Psoas muscle (tissue), 7 donors: ENCODE measurements at regions not wholly inside any gene's neighbourhood (a gene's known extent, or its start where the extent isn't known, plus 50 kb on each side); places are given as distances from the start of the nearest gene placed in this dataset.

Source experiments
- ATAC-seq, 4 donors: fragments of 200-7000 bp; cut with Tn5 transposase; one replicate each; pipeline ENCODE4 v1.9.1; 2020; ENCODE audit warnings: moderate library complexity in 3 of 4, mild to moderate bottlenecking in 2 of 4
- DNase-seq, 2 donors: peaks; one replicate each; pipeline ENCODE4 v3.0.0-alpha.2; 2020
- H3K27ac ChIP-seq: fragments of 200-600 bp; one replicate; pipeline ENCODE4 v1.8.0; 2022
- H3K27me3 ChIP-seq, 3 donors: fragments of 200-600 bp in 1 of 3; one replicate each; pipeline versions ENCODE4 v1.6.1 to v1.8.0; 2013 to 2022; ENCODE audit warnings: low read length in 2 of 3, mild to moderate bottlenecking in 2 of 3, moderate library complexity in 1 of 3; ENCODE audit not compliant: insufficient read depth in 3 of 3
- H3K36me3 ChIP-seq, 2 donors: fragments of 200-600 bp in 1 of 2; one replicate each; pipeline versions ENCODE4 v1.6.1 to v1.8.0; 2013 to 2022; ENCODE audit warnings: low read depth in 1 of 2, mild to moderate bottlenecking in 1 of 2, moderate library complexity in 1 of 2; ENCODE audit not compliant: insufficient read depth in 1 of 2
- H3K4me1 ChIP-seq: fragments of 200-600 bp; one replicate; pipeline ENCODE4 v1.8.0; 2022
- H3K4me3 ChIP-seq: fragments of 200-600 bp; one replicate; pipeline ENCODE4 v1.8.0; 2022; ENCODE audit warnings: mild to moderate bottlenecking
- H3K9me3 ChIP-seq: fragments of 200-600 bp; one replicate; pipeline ENCODE4 v1.8.0; 2022
- CTCF ChIP-seq: fragments of 200-600 bp; IDR thresholded peaks from one replicate; pipeline ENCODE4 v1.8.0; 2022; ENCODE audit warnings: antibody characterized with exemption
- WGBS, 3 donors: extraction: QIAGEN DNeasy Blood & Tissue Kit; methylation state at CpG; one replicate each; pipeline versions ENCODE4 v1.1.6 to v1.1.7; 2013; 5-methylcytosine and 5-hydroxymethylcytosine counted together
- intact Hi-C, 2 donors: fragments of 100-400 bp; cut with DNase I; formaldehyde crosslinking; loops; one replicate each; pipeline versions ENCODE4 v1.11.0 to v1.14.2; 2022
- donor health status: healthy with polysubstance abuse.
- donor health status: DM: no; HTN: no; CAD: no; lungs with moderate emphysema.
- donor health status: Bipolar disorder and iron deficiency.
- donor health status: healthy.
- donor health status: DM: yes; HTN: yes; CAD: no.
- donor health status: DM: no; HTN: no; CAD: no.
- donor health status: DM: yes; HTN: yes; CAD: no.

- DNase-seq, result no peak
- no peak for TF ChIP-seq CTCF
Observed at GRCh38 chr7:67608806-67609205, 612.2 kb downstream of the TYW1 start.

GRCh38 chr7:67610897-67611296 is 614.3 kb downstream of the TYW1 start:
- intact Hi-C loops, result no loop called here
- WGBS, 3 donors, result 80 to 83% (median 80%) methylated on average over 6 of the region's 6 CpGs
- Histone ChIP-seq H3K9me3 (peaks cover 5% of the 10 kb centered on the region), H3K4me1 (no peaks in the 10 kb centered on the region), H3K27ac (no peak overlapping the region), H3K27me3 (peaks cover 0 to 2% (median 0%) of the 10 kb centered on the region in 3 donors), H3K36me3 (no peaks in the 10 kb centered on the region), H3K4me3 (no peak overlapping the region)
- no peak for DNase-seq
- TF ChIP-seq CTCF, result no peak
- no peak for ATAC-seq

More at GRCh38 chr7:67608806-67609205, 612.2 kb downstream of the TYW1 start:
- Histone ChIP-seq H3K36me3 (no peaks in the 10 kb centered on the region), H3K4me3 (no peak overlapping the region), H3K27ac (no peak overlapping the region), H3K4me1 (no peaks in the 10 kb centered on the region), H3K27me3 (peaks cover 0 to 2% (median 0%) of the 10 kb centered on the region in 3 donors), H3K9me3 (peaks cover 5% of the 10 kb centered on the region)
- no peak for ATAC-seq
- intact Hi-C loops, result no loop called here
- WGBS, 3 donors, result 91 to 97% (median 92%) methylated on average over 3 of the region's 3 CpGs

GRCh38 chr7:67614843-67615242 is 618.2 kb downstream of the TYW1 start:
- intact Hi-C loops, result no loop called here
- 46 to 52% (median 50%) methylated on average over 2 of the region's 2 CpGs for WGBS, 3 donors
- ATAC-seq, result no peak

GRCh38 chr7:67616517-67616916 is 619.9 kb downstream of the TYW1 start:
- H3K36me3 ChIP-seq, result no peaks in the 10 kb centered on the region
- H3K4me3 ChIP-seq, result no peak overlapping the region
- no peak for DNase-seq
- 89 to 94% (median 90%) methylated on average over 7 of the region's 7 CpGs for WGBS, 3 donors
- intact Hi-C loops, result no loop called here
- peaks cover 0 to 2% (median 0%) of the 10 kb centered on the region in 3 donors for H3K27me3 ChIP-seq
- H3K4me1 ChIP-seq, result no peaks in the 10 kb centered on the region
- TF ChIP-seq CTCF, result no peak
- no peak for ATAC-seq
- H3K9me3 ChIP-seq, result peaks cover 5% of the 10 kb centered on the region
- H3K27ac ChIP-seq, result no peak overlapping the region

More at GRCh38 chr7:67614843-67615242, 618.2 kb downstream of the TYW1 start:
- TF ChIP-seq CTCF, result no peak
- no peak overlapping the region for H3K4me3 ChIP-seq
- peaks cover 0 to 2% (median 0%) of the 10 kb centered on the region in 3 donors for H3K27me3 ChIP-seq
- DNase-seq, result no peak
- H3K4me1 ChIP-seq, result no peaks in the 10 kb centered on the region
- no peak overlapping the region for H3K27ac ChIP-seq
- H3K36me3 ChIP-seq, result no peaks in the 10 kb centered on the region
- H3K9me3 ChIP-seq, result peaks cover 5% of the 10 kb centered on the region

GRCh38 chr7:67618556-67619162 is 622.0 kb downstream of the TYW1 start:
- Histone ChIP-seq H3K36me3 (no peaks in the 10 kb centered on the region), H3K4me1 (no peaks in the 10 kb centered on the region), H3K4me3 (no peak overlapping the region), H3K27ac (no peak overlapping the region), H3K9me3 (no peaks in the 10 kb centered on the region), H3K27me3 (no peaks in the 10 kb centered on the region)
- WGBS, 3 donors, result 68 to 75% (median 68%) methylated on average over 8 of the region's 8 CpGs
- intact Hi-C loops, result no loop called here
- ATAC-seq (no peak), DNase-seq (no peak)
- TF ChIP-seq CTCF, result no peak
